Suprapubic skin (tissue), 4 donors: ENCODE measurements at regions not wholly inside any gene's neighbourhood (a gene's known extent, or its start where the extent isn't known, plus 50 kb on each side); places are given as distances from the start of the nearest gene placed in this dataset.
"Not testable (repeated sequence)": the region's sequence is repeated elsewhere in the genome, so short reads cannot be mapped to it uniquely, and the experiment has no call there.

Experiments used
- DNase-seq, 2 donors: peaks; one replicate each; pipeline ENCODE4 v3.0.0-alpha.2; 2019; ENCODE audit warnings: low spot score in 2 of 2
- H3K27ac ChIP-seq: fragments of 200-600 bp; sonication (generic); one replicate; pipeline ENCODE4 v1.5.1; 2019
- H3K27me3 ChIP-seq: fragments of 200-600 bp; sonication (generic); one replicate; pipeline ENCODE4 v1.5.1; 2019
- H3K36me3 ChIP-seq: fragments of 200-600 bp; sonication (generic); one replicate; pipeline ENCODE4 v1.5.1; 2019
- H3K4me1 ChIP-seq: fragments of 200-600 bp; sonication (generic); one replicate; pipeline ENCODE4 v1.5.1; 2019
- H3K4me3 ChIP-seq: fragments of 200-600 bp; sonication (generic); one replicate; pipeline ENCODE4 v1.5.1; 2019; ENCODE audit warnings: mild to moderate bottlenecking
- H3K9me3 ChIP-seq: fragments of 200-600 bp; sonication (generic); one replicate; pipeline ENCODE4 v1.5.1; 2019
- CTCF ChIP-seq, 2 donors: fragments of 200-600 bp in 1 of 2; fragments of 450-650 bp in 1 of 2; sonication (generic) in 1 of 2; IDR thresholded peaks; one replicate each; pipeline ENCODE4 v1.5.1; 2016 to 2019; ENCODE audit warnings: antibody characterized with exemption in 2 of 2, mild to moderate bottlenecking in 1 of 2, moderate library complexity in 1 of 2
- EP300 ChIP-seq: sonication (generic); formaldehyde crosslinking; IDR thresholded peaks from one replicate; pipeline ENCODE4 v1.6.1; 2017; ENCODE audit warnings: antibody characterized with exemption
- POLR2A ChIP-seq, 2 donors: fragments of 450-650 bp; IDR thresholded peaks; one replicate each; pipeline ENCODE4 v1.6.1; 2017; ENCODE audit warnings: antibody characterized with exemption in 2 of 2, mild to moderate bottlenecking in 2 of 2, moderate library complexity in 2 of 2
- POLR2AphosphoS5 ChIP-seq, 3 donors: sonication (generic); formaldehyde crosslinking; IDR thresholded peaks; one replicate each; pipeline ENCODE4 v1.6.1; 2017; ENCODE audit warnings: antibody characterized with exemption in 3 of 3
- WGBS: methylation state at CpG from one replicate; pipeline ENCODE4 v1.1.5; 2018; 5-methylcytosine and 5-hydroxymethylcytosine counted together

- 67% methylated on average over 11 of the region's 11 CpGs for WGBS
- H3K36me3 ChIP-seq, result no peaks in the 10 kb centered on the region
- H3K4me3 ChIP-seq, result no peak overlapping the region
Measured at GRCh38 chr9:31908891-31909480, 475.5 kb upstream of the ACO1 start.

GRCh38 chr9:31912636-31913035 lies 471.8 kb upstream of the ACO1 start:
- H3K4me3 ChIP-seq, result no peak overlapping the region
- H3K27ac ChIP-seq, result no peak overlapping the region
- no peaks in the 10 kb centered on the region for H3K4me1 ChIP-seq
- no peak for TF ChIP-seq POLR2AphosphoS5 (IDR thresholded peaks at IDR 0.05)
- no peak for TF ChIP-seq EP300
- TF ChIP-seq POLR2A (IDR thresholded peaks at IDR 0.05), result no peak
- no peak for TF ChIP-seq CTCF (IDR thresholded peaks at IDR 0.05)
- no peaks in the 10 kb centered on the region for H3K27me3 ChIP-seq
- no peaks in the 10 kb centered on the region for H3K36me3 ChIP-seq
- H3K9me3 ChIP-seq, result peaks cover 4% of the 10 kb centered on the region
- no peak for DNase-seq

More at GRCh38 chr9:31908891-31909480, 475.5 kb upstream of the ACO1 start:
- TF ChIP-seq POLR2A (IDR thresholded peaks at IDR 0.05) (no peak), POLR2AphosphoS5 (IDR thresholded peaks at IDR 0.05) (no peak), EP300 (no peak), CTCF (IDR thresholded peaks at IDR 0.05) (no peak)
- Histone ChIP-seq H3K9me3 (no peaks in the 10 kb centered on the region), H3K4me1 (no peaks in the 10 kb centered on the region), H3K27ac (no peak overlapping the region), H3K27me3 (no peaks in the 10 kb centered on the region)
- no peak for DNase-seq

GRCh38 chr9:31916591-31917241 lies 467.7 kb upstream of the ACO1 start:
- H3K4me1 ChIP-seq, result no peaks in the 10 kb centered on the region
- H3K27me3 ChIP-seq, result no peaks in the 10 kb centered on the region
- no peaks in the 10 kb centered on the region for H3K36me3 ChIP-seq
- no peak overlapping the region for H3K27ac ChIP-seq
- no peak for DNase-seq
- 73% methylated on average over 2 of the region's 2 CpGs for WGBS
- H3K9me3 ChIP-seq, result peaks cover 13% of the 10 kb centered on the region
- TF ChIP-seq CTCF (IDR thresholded peaks at IDR 0.05) (no peak), EP300 (no peak), POLR2A (IDR thresholded peaks at IDR 0.05) (no peak), POLR2AphosphoS5 (IDR thresholded peaks at IDR 0.05) (no peak)
- H3K4me3 ChIP-seq, result no peak overlapping the region

- H3K36me3 ChIP-seq, H3K27me3 ChIP-seq, H3K4me1 ChIP-seq, DNase-seq, H3K27ac ChIP-seq, H3K4me3 ChIP-seq, H3K9me3 ChIP-seq: not testable (repeated sequence)
- 100% methylated on average over 1 of the region's 13 CpGs for WGBS
Measured at GRCh38 chr9:31937737-31938136, 446.7 kb upstream of the ACO1 start.

GRCh38 chr9:31950756-31951155 lies 433.7 kb upstream of the ACO1 start:
- H3K27ac ChIP-seq, result no peak overlapping the region
- no peaks in the 10 kb centered on the region for H3K36me3 ChIP-seq
- no peak for DNase-seq
- no peaks in the 10 kb centered on the region for H3K4me1 ChIP-seq
- H3K9me3 ChIP-seq, result no peaks in the 10 kb centered on the region
- 44% methylated on average over 1 of the region's 1 CpG for WGBS
- H3K27me3 ChIP-seq, result no peaks in the 10 kb centered on the region
- no peak overlapping the region for H3K4me3 ChIP-seq
- TF ChIP-seq EP300 (no peak), POLR2A (IDR thresholded peaks at IDR 0.05) (no peak), CTCF (IDR thresholded peaks at IDR 0.05) (no peak), POLR2AphosphoS5 (IDR thresholded peaks at IDR 0.05) (no peak)

GRCh38 chr9:31958572-31958971 lies 425.9 kb upstream of the ACO1 start:
- no peak for DNase-seq
- Histone ChIP-seq H3K36me3 (no peaks in the 10 kb centered on the region), H3K4me1 (no peaks in the 10 kb centered on the region), H3K9me3 (peaks cover 24% of the 10 kb centered on the region), H3K27ac (no peak overlapping the region), H3K27me3 (no peaks in the 10 kb centered on the region), H3K4me3 (no peak overlapping the region)
- TF ChIP-seq CTCF (IDR thresholded peaks at IDR 0.05) (no peak), POLR2AphosphoS5 (IDR thresholded peaks at IDR 0.05) (no peak), POLR2A (IDR thresholded peaks at IDR 0.05) (no peak), EP300 (no peak)
- WGBS, result 94% methylated on average over 1 of the region's 1 CpG
